HepG2 (cell line): ENCODE measurements at regions not wholly inside any gene's neighbourhood (a gene's known extent, or its start where the extent isn't known, plus 50 kb on each side); places are given as distances from the start of the nearest gene placed in this dataset.

ENCODE experiments used
- ATF7 ChIP-seq, 2 experiments: fragments of 450-650 bp in 1 of 2; sonication (generic) in 1 of 2; formaldehyde crosslinking in 1 of 2; IDR thresholded peaks; 2 replicates each; pipeline versions ENCODE4 v1.4.0 to v1.6.1; 2016 to 2020; ENCODE audit warnings: antibody characterized with exemption in 1 of 2, mild to moderate bottlenecking in 1 of 2, missing genetic modification reagents in 1 of 2
- ATM ChIP-seq: fragments of 450-650 bp; IDR thresholded peaks from 2 replicates; pipeline ENCODE4 v1.7.1; 2017; ENCODE audit warnings: mild to moderate bottlenecking, borderline replicate concordance
- DDIT3 ChIP-seq: sonication (generic); formaldehyde crosslinking; IDR thresholded peaks from 2 replicates; pipeline ENCODE4 v1.4.0; 2020; ENCODE audit warnings: mild to moderate bottlenecking, missing genetic modification reagents
- DPF2 ChIP-seq: sonication (generic); formaldehyde crosslinking; IDR thresholded peaks from 2 replicates; pipeline ENCODE4 v1.4.0; 2020; ENCODE audit warnings: mild to moderate bottlenecking, low read depth, missing genetic modification reagents, borderline replicate concordance
- HMG20B ChIP-seq: conservative IDR thresholded peaks from 2 replicates; pipeline ENCODE4 v1.6.1; 2016; ENCODE audit warnings: missing genetic modification reagents, missing compliant biosample characterization
- HMGXB3 ChIP-seq: sonication (generic); formaldehyde crosslinking; IDR thresholded peaks from 2 replicates; pipeline ENCODE4 v1.4.0; 2020; ENCODE audit warnings: missing genetic modification reagents, borderline replicate concordance
- NCOA2 ChIP-seq: sonication (generic); formaldehyde crosslinking; IDR thresholded peaks from 2 replicates; pipeline ENCODE4 v1.8.0; 2022; ENCODE audit warnings: inconsistent platforms
- POLR2AphosphoS2 ChIP-seq: IDR thresholded peaks from 2 replicates; pipeline ENCODE4 v1.6.1; 2011; ENCODE audit warnings: low read depth, low read length, improper control_type of control experiment
- RAD51 ChIP-seq: fragments of 450-650 bp; IDR thresholded peaks from 2 replicates; pipeline ENCODE4 v1.6.1; 2016; ENCODE audit warnings: borderline replicate concordance
- RNF219 ChIP-seq: sonication (generic); formaldehyde crosslinking; IDR thresholded peaks from 2 replicates; pipeline ENCODE4 v1.5.0; 2020; ENCODE audit warnings: mild to moderate bottlenecking, missing genetic modification reagents
- RXRA ChIP-seq: sonication (generic); formaldehyde crosslinking; IDR thresholded peaks from 2 replicates; pipeline ENCODE4 v1.5.1; 2020; ENCODE audit warnings: missing genetic modification reagents
- SNRNP70 ChIP-seq: fragments of 200-400 bp; formaldehyde crosslinking; IDR thresholded peaks from 2 replicates; pipeline ENCODE4 v1.6.1; 2017; ENCODE audit warnings: mild to moderate bottlenecking, low read depth, low read length, moderate library complexity
- SYNCRIP ChIP-seq: fragments of 200-400 bp; formaldehyde crosslinking; IDR thresholded peaks from 2 replicates; pipeline ENCODE4 v1.6.1; 2018; ENCODE audit warnings: mild to moderate bottlenecking, low read depth, low read length; ENCODE audit not compliant: insufficient read depth
- TBX2 ChIP-seq: sonication (generic); formaldehyde crosslinking; IDR thresholded peaks from 2 replicates; pipeline ENCODE4 v1.5.0; 2020; ENCODE audit warnings: missing genetic modification reagents, mild to moderate bottlenecking, borderline replicate concordance
- TMF1 ChIP-seq: sonication (generic); formaldehyde crosslinking; IDR thresholded peaks from 2 replicates; pipeline ENCODE4 v1.8.1; 2022; ENCODE audit warnings: low read depth, missing genetic modification reagents
- ZBTB49 ChIP-seq: sonication (generic); formaldehyde crosslinking; IDR thresholded peaks from 2 replicates; pipeline ENCODE4 v1.4.0; 2020; ENCODE audit warnings: missing genetic modification reagents, borderline replicate concordance
- ZNF362 ChIP-seq: sonication (generic); formaldehyde crosslinking; IDR thresholded peaks from 2 replicates; pipeline ENCODE4 v1.4.0; 2020; ENCODE audit warnings: missing genetic modification reagents, mild to moderate bottlenecking, borderline replicate concordance
- ZNF383 ChIP-seq: sonication (generic); formaldehyde crosslinking; IDR thresholded peaks from 2 replicates; pipeline ENCODE4 v1.4.0; 2020; ENCODE audit warnings: missing genetic modification reagents, mild to moderate bottlenecking, borderline replicate concordance
- ZNF564 ChIP-seq: sonication (generic); formaldehyde crosslinking; IDR thresholded peaks from 2 replicates; pipeline ENCODE4 v1.8.1; 2023; ENCODE audit warnings: mild to moderate bottlenecking, missing genetic modification reagents
- ZNF567 ChIP-seq: sonication (generic); formaldehyde crosslinking; IDR thresholded peaks from 2 replicates; pipeline ENCODE4 v1.8.1; 2023; ENCODE audit warnings: mild to moderate bottlenecking, missing genetic modification reagents, borderline replicate concordance

- TF ChIP-seq ATM (no peak), RXRA (CRISPR knock-in tag) (peak; percentile 79; the same call in 1 of the 2 replicates), RNF219 (no peak), ZNF564 (no peak), HMG20B (CRISPR knock-in tag) (no peak; the same call in 1 of the 2 replicates), DPF2 (CRISPR knock-in tag) (no peak), NCOA2 (CRISPR knock-in tag) (peak; percentile 69), TMF1 (CRISPR knock-in tag) (no peak), ZNF383 (no peak), DDIT3 (CRISPR knock-in tag) (no peak), TBX2 (peak; percentile 93), ZNF567 (CRISPR knock-in tag) (no peak), RAD51 (no peak), ZNF362 (CRISPR knock-in tag) (no peak), SYNCRIP (no peak), SNRNP70 (no peak), POLR2AphosphoS2 (no peak), ATF7 (IDR thresholded peaks at IDR 0.05) (no peak), ATF7 (CRISPR knock-in tag; IDR thresholded peaks at IDR 0.05) (no peak), HMGXB3 (no peak), ZBTB49 (CRISPR knock-in tag) (no peak)
These were observed 312.8 kb upstream of the C11orf87 start (continued) for GRCh38 chr11:109109150-109109549.
